ENCODE measurements at regions not wholly inside any gene's neighbourhood (a gene's known extent, or its start where the extent isn't known, plus 50 kb on each side); places are given as distances from the start of the nearest gene placed in this dataset.

- Histone ChIP-seq H3K9ac (ENCODE audit: low read depth in 1 of 2, low read length in 2 of 2) (no peak overlapping the region), H3K27me3 (ENCODE audit: control insufficient read depth in 4 of 4, insufficient read depth in 4 of 4, low read length in 3 of 4) (no peaks in the 10 kb centered on the region), H3K36me3 (ENCODE audit: control insufficient read depth in 4 of 4, insufficient read depth in 3 of 4, low read depth in 1 of 4, low read length in 3 of 4) (no peaks in the 10 kb centered on the region), H3K4me3 (ENCODE audit: low read depth in 1 of 3, low read length in 3 of 3) (no peak overlapping the region), H3K27ac (ENCODE audit: low read depth in 1 of 2, low read length in 2 of 2) (no peak overlapping the region), H3K9me3 (ENCODE audit: control insufficient read depth in 4 of 4, low read length in 3 of 4) (no peaks in the 10 kb centered on the region), H3K4me1 (ENCODE audit: control insufficient read depth in 4 of 4, insufficient read depth in 4 of 4, low read length in 3 of 4) (no peaks in the 10 kb centered on the region)
- WGBS: 58% methylated on average over 2 of the region's 2 CpGs
- DNase-seq (ENCODE audit: low spot score): no peak
- TF ChIP-seq SP1 (IDR thresholded peaks at IDR 0.05) (no peak), RXRA (IDR thresholded peaks at IDR 0.05) (no peak), HNF4A (conservative IDR thresholded peaks at IDR 0.05) (no peak), JUND (IDR thresholded peaks at IDR 0.05) (no peak), YY1 (IDR thresholded peaks at IDR 0.05) (no peak), NR2F2 (IDR thresholded peaks at IDR 0.05) (no peak), FOXA2 (IDR thresholded peaks at IDR 0.05) (no peak), MAX (IDR thresholded peaks at IDR 0.05) (no peak), HNF4G (IDR thresholded peaks at IDR 0.05) (no peak), GABPA (IDR thresholded peaks at IDR 0.05 in 1 of 2, conservative IDR thresholded peaks at IDR 0.05 in 1 of 2) (no peak), TAF1 (conservative IDR thresholded peaks at IDR 0.05) (no peak), RAD21 (IDR thresholded peaks at IDR 0.05) (no peak), REST (IDR thresholded peaks at IDR 0.05) (no peak), CTCF (IDR thresholded peaks at IDR 0.05; ENCODE audit: low read depth, low read length, missing input control) (no peak), FOXA1 (IDR thresholded peaks at IDR 0.05) (no peak), ZBTB33 (IDR thresholded peaks at IDR 0.05) (no peak), EGR1 (IDR thresholded peaks at IDR 0.05; ENCODE audit: low read depth in 2 of 2) (no peak), ATF3 (IDR thresholded peaks at IDR 0.05) (no peak)
These were observed 246.5 kb upstream of the MDFIC2 start for GRCh38 chr3:70558956-70559355.

Data from liver (tissue), 8 donors.